ENCODE measurements at regions not wholly inside any gene's neighbourhood (a gene's known extent, or its start where the extent isn't known, plus 50 kb on each side); places are given as distances from the start of the nearest gene placed in this dataset.

GRCh38 chr14:21735639-21736307 is 62.2 kb upstream of the OR4E1 start:
- H4K20me1 ChIP-seq (ENCODE audit: control insufficient read depth, extremely low read depth, insufficient read depth, low read length), result no peaks in the 10 kb centered on the region
- DNase-seq (ENCODE audit: low read depth, low spot score) (no peak), FAIRE-seq (no peak)
- TF ChIP-seq EZH2 (IDR thresholded peaks at IDR 0.05; ENCODE audit: low read length) (no peak), CTCF (optimal IDR thresholded peaks at IDR 0.05 in 1 of 3, IDR thresholded peaks at IDR 0.05 in 1 of 3, conservative IDR thresholded peaks at IDR 0.05 in 1 of 3; ENCODE audit: extremely low read depth in 1 of 3, insufficient read depth in 2 of 3, low read length in 3 of 3) (no peak)
- no peaks in the 10 kb centered on the region for H3K9me3 ChIP-seq (ENCODE audit: control insufficient read depth, low read depth, low read length)
- no peak overlapping the region for H3K4me2 ChIP-seq (ENCODE audit: control insufficient read depth, extremely low read depth, insufficient read depth, low read depth, low read length)
- peaks cover 3% of the 10 kb centered on the region for H3K27me3 ChIP-seq (ENCODE audit: control insufficient read depth, extremely low read depth, insufficient read depth, low read length)
- no peak overlapping the region for H3K4me3 ChIP-seq (ENCODE audit: control insufficient read depth in 2 of 3, extremely low read depth in 1 of 3, insufficient read depth in 2 of 3, low read depth in 1 of 3, low read length in 3 of 3)
- H3K9me1 ChIP-seq (ENCODE audit: control insufficient read depth, extremely low read depth, insufficient read depth, low read length), result no peaks in the 10 kb centered on the region
- H3K4me1 ChIP-seq (ENCODE audit: control insufficient read depth, extremely low read depth, insufficient read depth, low read length), result no peaks in the 10 kb centered on the region
- H3K27ac ChIP-seq (ENCODE audit: control insufficient read depth, insufficient read depth, low read length), result no peak overlapping the region
- H3K36me3 ChIP-seq (ENCODE audit: control insufficient read depth in 2 of 2, extremely low read depth in 1 of 2, insufficient read depth in 2 of 2, low read length in 2 of 2), result no peaks in the 10 kb centered on the region
- H3K79me2 ChIP-seq (ENCODE audit: control insufficient read depth, insufficient read depth, low read length), result no peaks in the 10 kb centered on the region
- no peak overlapping the region for H3K9ac ChIP-seq (ENCODE audit: control insufficient read depth, extremely low read depth, insufficient read depth, low read length)
- dilution Hi-C loops (cut with MboI; ENCODE audit: extremely low pct_ligation_motif_present, low sequenced_read_pairs), result no loop called here
- H2AFZ ChIP-seq (ENCODE audit: control insufficient read depth, low read length), result no peak overlapping the region

- no peaks in the 10 kb centered on the region for H4K20me1 ChIP-seq (ENCODE audit: control insufficient read depth, extremely low read depth, insufficient read depth, low read length)
- peaks cover 3% of the 10 kb centered on the region for H3K27me3 ChIP-seq (ENCODE audit: control insufficient read depth, extremely low read depth, insufficient read depth, low read length)
- no peak overlapping the region for H3K4me2 ChIP-seq (ENCODE audit: control insufficient read depth, extremely low read depth, insufficient read depth, low read depth, low read length)
- dilution Hi-C loops (cut with MboI; ENCODE audit: extremely low pct_ligation_motif_present, low sequenced_read_pairs), result no loop called here
- no peak overlapping the region for H2AFZ ChIP-seq (ENCODE audit: control insufficient read depth, low read length)
- no peaks in the 10 kb centered on the region for H3K79me2 ChIP-seq (ENCODE audit: control insufficient read depth, insufficient read depth, low read length)
- no peak for DNase-seq (ENCODE audit: low read depth, low spot score)
- no peak for FAIRE-seq
- no peaks in the 10 kb centered on the region for H3K9me1 ChIP-seq (ENCODE audit: control insufficient read depth, extremely low read depth, insufficient read depth, low read length)
- H3K4me1 ChIP-seq (ENCODE audit: control insufficient read depth, extremely low read depth, insufficient read depth, low read length), result no peaks in the 10 kb centered on the region
- no peak overlapping the region for H3K4me3 ChIP-seq (ENCODE audit: control insufficient read depth in 2 of 3, extremely low read depth in 1 of 3, insufficient read depth in 2 of 3, low read depth in 1 of 3, low read length in 3 of 3)
- no peak overlapping the region for H3K27ac ChIP-seq (ENCODE audit: control insufficient read depth, insufficient read depth, low read length)
- H3K9ac ChIP-seq (ENCODE audit: control insufficient read depth, extremely low read depth, insufficient read depth, low read length), result no peak overlapping the region
- no peaks in the 10 kb centered on the region for H3K9me3 ChIP-seq (ENCODE audit: control insufficient read depth, low read depth, low read length)
- H3K36me3 ChIP-seq (ENCODE audit: control insufficient read depth in 2 of 2, extremely low read depth in 1 of 2, insufficient read depth in 2 of 2, low read length in 2 of 2), result no peaks in the 10 kb centered on the region
- TF ChIP-seq EZH2 (IDR thresholded peaks at IDR 0.05; ENCODE audit: low read length) (no peak), CTCF (optimal IDR thresholded peaks at IDR 0.05 in 1 of 3, IDR thresholded peaks at IDR 0.05 in 1 of 3, conservative IDR thresholded peaks at IDR 0.05 in 1 of 3; ENCODE audit: extremely low read depth in 1 of 3, insufficient read depth in 2 of 3, low read length in 3 of 3) (no peak)
Measured at GRCh38 chr14:21735200-21735599, 61.6 kb upstream of the OR4E1 start.
